DOHH2 (cell line): ENCODE measurements at regions not wholly inside any gene's neighbourhood (a gene's known extent, or its start where the extent isn't known, plus 50 kb on each side); places are given as distances from the start of the nearest gene placed in this dataset.

ENCODE experiments used
- CTCF ChIP-seq: fragments of 200-600 bp; sonication (generic); IDR thresholded peaks from one replicate; pipeline ENCODE4 v1.5.1; 2014; ENCODE audit warnings: antibody characterized with exemption, mild to moderate bottlenecking, low read depth, low read length; ENCODE audit not compliant: poor library complexity, severe bottlenecking
- EZH2phosphoT487 ChIP-seq: fragments of 200-600 bp; sonication (generic); IDR thresholded peaks from 2 replicates; pipeline ENCODE4 v1.6.1; 2017; ENCODE audit warnings: borderline replicate concordance, mild to moderate bottlenecking, antibody characterized with exemption, low read length, moderate library complexity, mixed read lengths

GRCh38 chrX:109939498-109939897 is 63.4 kb upstream of the TMEM164 start:
- TF ChIP-seq CTCF (no peak), EZH2phosphoT487 (no peak)
